ENCODE measurements at regions not wholly inside any gene's neighbourhood (a gene's known extent, or its start where the extent isn't known, plus 50 kb on each side); places are given as distances from the start of the nearest gene placed in this dataset.

DNA sequence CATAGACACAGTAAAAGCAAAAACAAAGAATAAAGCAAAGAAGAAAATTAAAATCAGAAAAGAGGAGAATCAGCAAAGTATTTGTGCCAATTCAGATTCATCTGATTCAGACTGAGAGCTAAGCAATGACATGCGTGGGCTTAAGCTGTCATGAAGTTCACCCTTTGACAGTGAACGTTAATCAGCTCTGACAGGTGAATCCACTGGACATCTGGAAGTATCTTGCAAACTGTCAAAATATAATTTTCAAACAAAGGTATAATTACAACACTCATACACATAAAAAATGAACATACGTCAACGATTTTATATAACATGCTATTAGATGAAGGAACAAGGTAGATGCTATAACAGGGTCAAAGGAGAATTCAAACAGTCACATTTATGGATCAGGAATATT is 596.3 kb upstream of the SALL1 start:
- TF ChIP-seq, protein P1, sequence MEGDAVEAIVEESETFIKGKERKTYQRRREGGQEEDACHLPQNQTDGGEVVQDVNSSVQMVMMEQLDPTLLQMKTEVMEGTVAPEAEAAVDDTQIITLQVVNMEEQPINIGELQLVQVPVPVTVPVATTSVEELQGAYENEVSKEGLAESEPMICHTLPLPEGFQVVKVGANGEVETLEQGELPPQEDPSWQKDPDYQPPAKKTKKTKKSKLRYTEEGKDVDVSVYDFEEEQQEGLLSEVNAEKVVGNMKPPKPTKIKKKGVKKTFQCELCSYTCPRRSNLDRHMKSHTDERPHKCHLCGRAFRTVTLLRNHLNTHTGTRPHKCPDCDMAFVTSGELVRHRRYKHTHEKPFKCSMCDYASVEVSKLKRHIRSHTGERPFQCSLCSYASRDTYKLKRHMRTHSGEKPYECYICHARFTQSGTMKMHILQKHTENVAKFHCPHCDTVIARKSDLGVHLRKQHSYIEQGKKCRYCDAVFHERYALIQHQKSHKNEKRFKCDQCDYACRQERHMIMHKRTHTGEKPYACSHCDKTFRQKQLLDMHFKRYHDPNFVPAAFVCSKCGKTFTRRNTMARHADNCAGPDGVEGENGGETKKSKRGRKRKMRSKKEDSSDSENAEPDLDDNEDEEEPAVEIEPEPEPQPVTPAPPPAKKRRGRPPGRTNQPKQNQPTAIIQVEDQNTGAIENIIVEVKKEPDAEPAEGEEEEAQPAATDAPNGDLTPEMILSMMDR (IDR thresholded peaks at IDR 0.05 in 8 of 11, conservative IDR thresholded peaks at IDR 0.05 in 3 of 11): no peak
- no peak for TF ChIP-seq POLR2AphosphoS5 (IDR thresholded peaks at IDR 0.05)
- no peak for TF ChIP-seq POLR2A (IDR thresholded peaks at IDR 0.05)
- DNase-seq: no peak
- intact Hi-C loops (cut with DNase I; ENCODE audit: low total_unique reads): no loop called here
- Histone ChIP-seq H3K4me1 (no peaks in the 10 kb centered on the region), H3K27ac (no peak overlapping the region), H3K27me3 (replicated peaks in 1 of 7) (no peaks in the 10 kb centered on the region), H3K4me3 (no peak overlapping the region), H3K9me3 (peaks cover 0 to 7% (median 0%) of the 10 kb centered on the region in 8 donors), H3K36me3 (no peaks in the 10 kb centered on the region)
- WGBS, 5 donors: 75 to 88% (median 80%) methylated on average over 4 of the region's 4 CpGs

DNA sequence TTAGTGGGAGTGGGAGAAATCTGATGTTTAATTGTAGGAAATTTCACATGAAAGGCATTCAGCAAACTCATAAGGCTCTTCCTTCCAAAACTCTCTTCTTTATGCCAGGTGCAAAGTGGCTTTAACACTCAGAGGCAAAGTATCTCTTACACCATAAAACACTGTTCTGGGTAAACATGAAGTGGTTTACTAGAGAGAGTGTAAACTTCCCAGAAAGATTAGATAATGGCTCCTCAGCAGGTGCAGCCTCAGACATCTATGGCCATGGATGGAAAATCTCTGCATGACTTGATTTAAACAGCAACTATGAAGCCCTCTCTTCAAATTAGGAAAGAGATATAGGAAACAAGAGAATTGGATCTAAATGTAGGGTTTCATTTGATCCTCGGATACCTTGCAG is 583.1 kb upstream of the SALL1 start:
- no peaks in the 10 kb centered on the region for H3K36me3 ChIP-seq
- H3K4me3 ChIP-seq: no peak overlapping the region
- no peak overlapping the region for H3K27ac ChIP-seq
- 44 to 66% (median 53%) methylated on average over 1 of the region's 1 CpG for WGBS, 5 donors
- H3K27me3 ChIP-seq (replicated peaks in 1 of 7): no peaks in the 10 kb centered on the region
- DNase-seq: no peak
- intact Hi-C loops (cut with DNase I; ENCODE audit: low total_unique reads): no loop called here
- TF ChIP-seq POLR2A (IDR thresholded peaks at IDR 0.05): no peak
- no peak for TF ChIP-seq POLR2AphosphoS5 (IDR thresholded peaks at IDR 0.05)
- TF ChIP-seq, protein P1 (IDR thresholded peaks at IDR 0.05 in 8 of 11, conservative IDR thresholded peaks at IDR 0.05 in 3 of 11): no peak
- H3K9me3 ChIP-seq: no peaks in the 10 kb centered on the region
- H3K4me1 ChIP-seq: no peaks in the 10 kb centered on the region

DNA sequence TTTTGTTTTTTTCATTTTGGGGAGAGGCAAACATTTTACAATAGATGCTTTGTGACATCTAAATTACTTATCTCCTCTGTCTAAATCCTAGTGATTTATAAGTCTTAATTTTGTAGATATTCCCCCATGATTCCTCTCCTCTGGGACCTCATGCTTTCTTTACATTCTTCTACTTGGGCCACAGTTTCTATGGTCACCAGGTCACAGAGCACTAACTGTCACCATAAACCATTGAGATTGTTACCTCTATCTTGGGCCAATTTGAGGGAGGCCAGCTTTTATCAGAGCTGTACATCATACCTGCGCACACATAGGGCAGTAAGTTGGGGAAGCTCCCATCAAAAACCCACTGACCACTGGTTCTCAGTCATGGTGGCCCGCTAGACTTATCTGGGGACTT is 582.1 kb upstream of the SALL1 start:
- no peaks in the 10 kb centered on the region for H3K36me3 ChIP-seq
- intact Hi-C loops (cut with DNase I; ENCODE audit: low total_unique reads): no loop called here
- 79 to 98% (median 85%) methylated on average over 2 of the region's 2 CpGs for WGBS, 5 donors
- H3K27ac ChIP-seq: no peak overlapping the region
- no peak for TF ChIP-seq POLR2AphosphoS5 (IDR thresholded peaks at IDR 0.05)
- no peak for TF ChIP-seq POLR2A (IDR thresholded peaks at IDR 0.05)
- TF ChIP-seq, protein P1 (IDR thresholded peaks at IDR 0.05 in 8 of 11, conservative IDR thresholded peaks at IDR 0.05 in 3 of 11): no peak
- no peaks in the 10 kb centered on the region for H3K27me3 ChIP-seq (replicated peaks in 1 of 7)
- H3K9me3 ChIP-seq: no peaks in the 10 kb centered on the region
- H3K4me3 ChIP-seq: no peak overlapping the region
- no peaks in the 10 kb centered on the region for H3K4me1 ChIP-seq
- DNase-seq: no peak

DNA sequence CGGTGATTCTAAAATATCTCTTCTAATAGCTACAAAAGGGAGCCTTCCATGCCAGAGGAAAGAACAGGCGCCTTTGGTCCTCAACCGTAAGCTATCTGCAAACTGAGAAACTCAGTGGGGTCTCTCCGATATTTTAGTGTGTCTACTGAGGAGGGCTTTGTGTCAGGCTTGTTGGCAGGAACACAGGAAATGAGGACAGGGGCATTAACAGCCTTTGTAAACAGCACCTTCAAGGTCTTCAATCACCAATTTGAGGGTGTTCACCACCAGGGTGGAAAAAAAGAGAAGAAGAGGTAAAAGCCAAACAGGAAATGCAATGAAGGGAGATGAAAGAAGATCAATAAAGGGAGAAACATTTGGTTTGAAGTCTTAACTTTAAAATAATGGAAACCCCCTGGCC is 580.1 kb upstream of the SALL1 start:
- DNase-seq: no peak
- 37 to 63% (median 48%) methylated on average over 4 of the region's 4 CpGs for WGBS, 5 donors
- no peak overlapping the region for H3K4me3 ChIP-seq
- peaks cover 0 to 6% (median 0%) of the 10 kb centered on the region in 8 donors for H3K9me3 ChIP-seq
- H3K27me3 ChIP-seq (replicated peaks in 1 of 7): no peaks in the 10 kb centered on the region
- H3K36me3 ChIP-seq: no peaks in the 10 kb centered on the region
- no peaks in the 10 kb centered on the region for H3K4me1 ChIP-seq
- H3K27ac ChIP-seq: no peak overlapping the region
- intact Hi-C loops (cut with DNase I; ENCODE audit: low total_unique reads): no loop called here
- TF ChIP-seq, protein P1 (IDR thresholded peaks at IDR 0.05 in 8 of 11, conservative IDR thresholded peaks at IDR 0.05 in 3 of 11): no peak
- TF ChIP-seq POLR2A (IDR thresholded peaks at IDR 0.05) (no peak), POLR2AphosphoS5 (IDR thresholded peaks at IDR 0.05) (no peak)
